NCI-H2227 (cell line): ENCODE measurements at regions not wholly inside any gene's neighbourhood (a gene's known extent, or its start where the extent isn't known, plus 50 kb on each side); places are given as distances from the start of the nearest gene placed in this dataset.
"Not testable (repeated sequence)": the region's sequence is repeated elsewhere in the genome, so short reads cannot be mapped to it uniquely, and the experiment has no call there.

Experiments
- DNase-seq: peaks from one replicate; lab custom pipeline; 2025; ENCODE audit not compliant: unreplicated experiment; lab: John Stamatoyannopoulos, UW

GRCh38 chr18:1530650-1531049, 626.0 kb downstream of the ADCYAP1 start:
- DNase-seq, result no peak

GRCh38 chr18:1539276-1539675, 634.6 kb downstream of the ADCYAP1 start:
- no peak for DNase-seq

- DNase-seq, result no peak
Observed at GRCh38 chr18:1541478-1541877, 636.8 kb downstream of the ADCYAP1 start.

- no peak for DNase-seq
Observed at GRCh38 chr18:1542230-1542774, 637.6 kb downstream of the ADCYAP1 start.

GRCh38 chr18:1544016-1544415, 639.3 kb downstream of the ADCYAP1 start:
- no peak for DNase-seq

- not testable (repeated sequence) for DNase-seq
Observed at GRCh38 chr18:1557711-1558110, 653.0 kb downstream of the ADCYAP1 start.

- no peak for DNase-seq
Observed at GRCh38 chr18:1559563-1559962, 654.9 kb downstream of the ADCYAP1 start.

- DNase-seq, result no peak
Observed at GRCh38 chr18:1564793-1565192, 660.1 kb downstream of the ADCYAP1 start.

GRCh38 chr18:1571206-1571605, 666.5 kb downstream of the ADCYAP1 start:
- no peak for DNase-seq

GRCh38 chr18:1573732-1574131, 669.1 kb downstream of the ADCYAP1 start:
- DNase-seq, result no peak

- DNase-seq, result no peak
Observed at GRCh38 chr18:1575084-1575483, 670.4 kb downstream of the ADCYAP1 start.

- no peak for DNase-seq
Observed at GRCh38 chr18:1578505-1578904, 673.8 kb downstream of the ADCYAP1 start.

- no peak for DNase-seq
Observed at GRCh38 chr18:1581581-1581980, 676.9 kb downstream of the ADCYAP1 start.

GRCh38 chr18:1585881-1586488, 681.3 kb downstream of the ADCYAP1 start:
- DNase-seq, result no peak

- no peak for DNase-seq
Observed at GRCh38 chr18:1593091-1593490, 688.4 kb downstream of the ADCYAP1 start.

- DNase-seq, result no peak
Observed at GRCh38 chr18:1595195-1595594, 690.5 kb downstream of the ADCYAP1 start.

GRCh38 chr18:1599196-1599595, 694.5 kb downstream of the ADCYAP1 start:
- no peak for DNase-seq

- DNase-seq, result no peak
Observed at GRCh38 chr18:1604751-1605150, 700.1 kb downstream of the ADCYAP1 start.

- no peak for DNase-seq
Observed at GRCh38 chr18:1618364-1618763, 713.7 kb downstream of the ADCYAP1 start.

- no peak for DNase-seq
Observed at GRCh38 chr18:1619507-1619906, 714.8 kb downstream of the ADCYAP1 start.

- DNase-seq, result no peak
Observed at GRCh38 chr18:1624612-1625011, 719.9 kb downstream of the ADCYAP1 start.

GRCh38 chr18:1627494-1627893, 722.8 kb downstream of the ADCYAP1 start:
- DNase-seq, result no peak

GRCh38 chr18:1648712-1649111, 744.0 kb downstream of the ADCYAP1 start:
- DNase-seq, result no peak
